GM12873 (cell line): ENCODE measurements at regions not wholly inside any gene's neighbourhood (a gene's known extent, or its start where the extent isn't known, plus 50 kb on each side); places are given as distances from the start of the nearest gene placed in this dataset.
A peak's percentile ranks its signal among the peaks of the same experiment; 100 is the strongest.

Experiments used
- TF ChIP-seq, protein P1 (sequence below): IDR thresholded peaks from 2 replicates; pipeline ENCODE4 v1.5.1; 2012; ENCODE audit warnings: low read depth, mild to moderate bottlenecking, moderate library complexity, low read length, control low read depth; ENCODE audit not compliant: insufficient read depth; ENCODE audit errors: missing control alignments

GRCh38 chr18:24629921-24630320 lies 169.5 kb downstream of the HRH4 start:
- TF ChIP-seq, protein P1, sequence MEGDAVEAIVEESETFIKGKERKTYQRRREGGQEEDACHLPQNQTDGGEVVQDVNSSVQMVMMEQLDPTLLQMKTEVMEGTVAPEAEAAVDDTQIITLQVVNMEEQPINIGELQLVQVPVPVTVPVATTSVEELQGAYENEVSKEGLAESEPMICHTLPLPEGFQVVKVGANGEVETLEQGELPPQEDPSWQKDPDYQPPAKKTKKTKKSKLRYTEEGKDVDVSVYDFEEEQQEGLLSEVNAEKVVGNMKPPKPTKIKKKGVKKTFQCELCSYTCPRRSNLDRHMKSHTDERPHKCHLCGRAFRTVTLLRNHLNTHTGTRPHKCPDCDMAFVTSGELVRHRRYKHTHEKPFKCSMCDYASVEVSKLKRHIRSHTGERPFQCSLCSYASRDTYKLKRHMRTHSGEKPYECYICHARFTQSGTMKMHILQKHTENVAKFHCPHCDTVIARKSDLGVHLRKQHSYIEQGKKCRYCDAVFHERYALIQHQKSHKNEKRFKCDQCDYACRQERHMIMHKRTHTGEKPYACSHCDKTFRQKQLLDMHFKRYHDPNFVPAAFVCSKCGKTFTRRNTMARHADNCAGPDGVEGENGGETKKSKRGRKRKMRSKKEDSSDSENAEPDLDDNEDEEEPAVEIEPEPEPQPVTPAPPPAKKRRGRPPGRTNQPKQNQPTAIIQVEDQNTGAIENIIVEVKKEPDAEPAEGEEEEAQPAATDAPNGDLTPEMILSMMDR = no peak

- TF ChIP-seq, protein P1 = no peak
Observed at GRCh38 chr18:24630346-24630880, 170.0 kb downstream of the HRH4 start.

GRCh38 chr18:24631243-24632025 lies 171.0 kb downstream of the HRH4 start:
- TF ChIP-seq, protein P1 = peak; percentile 3

GRCh38 chr18:24632158-24632988 lies 171.9 kb downstream of the HRH4 start:
- TF ChIP-seq, protein P1 = no peak

DNA sequence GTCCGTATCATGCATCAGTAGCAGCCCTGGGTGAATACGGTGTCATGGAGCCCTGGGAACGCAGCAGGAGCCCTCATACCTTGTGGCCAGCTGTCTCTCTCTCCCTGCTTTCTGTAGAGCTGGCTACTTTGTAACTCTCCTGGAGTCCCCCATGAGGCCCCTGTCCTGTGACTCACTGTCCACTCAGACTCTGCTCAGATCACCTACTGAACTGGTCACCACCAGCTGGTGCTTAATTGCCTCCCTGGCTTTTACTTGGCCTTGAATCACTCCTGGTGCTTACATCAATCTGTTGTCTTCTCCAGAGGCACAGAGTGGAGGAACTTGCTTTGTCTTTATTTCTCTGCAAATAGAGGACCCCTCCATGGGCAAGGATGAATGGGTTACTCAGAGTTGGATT lies 172.7 kb downstream of the HRH4 start:
- TF ChIP-seq, protein P1 = no peak

GRCh38 chr18:24649571-24649970 lies 189.1 kb downstream of the HRH4 start:
- TF ChIP-seq, protein P1 = no peak

DNA sequence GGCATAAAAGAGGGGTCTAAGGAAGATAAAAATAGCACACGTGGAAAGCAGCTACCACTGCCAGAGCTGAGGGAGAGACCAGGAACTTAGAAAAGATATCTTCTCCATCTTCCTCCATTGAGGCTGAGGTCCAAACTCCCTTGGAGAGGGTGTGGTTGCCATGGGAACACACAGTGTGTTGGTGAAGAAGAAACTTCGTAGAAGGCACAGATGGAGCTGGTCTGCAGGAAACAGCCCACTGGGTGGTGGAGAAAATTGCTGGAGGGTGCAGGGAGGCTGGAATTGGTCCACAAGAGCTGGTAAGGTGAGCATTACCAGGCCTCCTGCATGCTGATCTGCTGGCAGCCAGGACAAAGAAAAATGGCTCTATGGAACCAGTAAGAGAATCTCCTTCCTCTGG lies 191.0 kb downstream of the HRH4 start:
- TF ChIP-seq, protein P1 = no peak
